ENCODE measurements at regions not wholly inside any gene's neighbourhood (a gene's known extent, or its start where the extent isn't known, plus 50 kb on each side); places are given as distances from the start of the nearest gene placed in this dataset.

GRCh38 chr2:16037808-16038457 is 97.6 kb downstream of the MYCN start:
- H3K9me2 ChIP-seq = no peaks in the 10 kb centered on the region
- H3K27me3 ChIP-seq (ENCODE audit: insufficient read depth) = no peaks in the 10 kb centered on the region
- CTCF ChIA-PET = interaction anchor here (0.6 kb wide), 1 partner anchor 25 kb away, joined by 3 read pairs; no protein-coding TSS in a partner anchor
- POLR2A ChIA-PET = no interaction called here
- no peaks in the 10 kb centered on the region for H3F3A ChIP-seq (replicated peaks; ENCODE audit: insufficient read depth)
- H3K36me3 ChIP-seq (replicated peaks in 1 of 2; ENCODE audit: control insufficient read depth in 1 of 2, insufficient read depth in 2 of 2, low read length in 1 of 2) = no peaks in the 10 kb centered on the region
- no peak overlapping the region for H3K4me3 ChIP-seq (ENCODE audit: low read depth in 2 of 2, low read length in 1 of 2)
- no peaks in the 10 kb centered on the region; a peak in 1 of 4 replicates for H3K4me1 ChIP-seq (ENCODE audit: control insufficient read depth in 1 of 2, insufficient read depth in 2 of 2, low read depth in 1 of 2, low read length in 1 of 2)
- no peaks in the 10 kb centered on the region for H3K79me2 ChIP-seq (ENCODE audit: insufficient read depth)
- no peak for TF ChIP-seq GATA2 (CRISPR knock-in tag; IDR thresholded peaks at IDR 0.05)
- H3K9ac ChIP-seq = no peak overlapping the region
- H4K20me1 ChIP-seq (ENCODE audit: insufficient read depth) = no peaks in the 10 kb centered on the region
- no peak overlapping the region for H3K27ac ChIP-seq (ENCODE audit: low read depth in 2 of 2, low read length in 1 of 2)
- no peak for DNase-seq
- H3K9me3 ChIP-seq = no peaks in the 10 kb centered on the region
- H3K4me2 ChIP-seq = no peak overlapping the region
- WGBS (ENCODE audit: low lambda C conversion rate) = 29% methylated on average over 10 of the region's 13 CpGs
- H2AFZ ChIP-seq (ENCODE audit: low read depth) = no peak overlapping the region

- WGBS (ENCODE audit: low lambda C conversion rate) = 10% methylated on average over 3 of the region's 3 CpGs
- Histone ChIP-seq H3K79me2 (ENCODE audit: insufficient read depth) (no peaks in the 10 kb centered on the region), H3K4me2 (no peak overlapping the region), H3K4me3 (ENCODE audit: low read depth in 2 of 2, low read length in 1 of 2) (no peak overlapping the region), H2AFZ (ENCODE audit: low read depth) (no peak overlapping the region), H3F3A (replicated peaks; ENCODE audit: insufficient read depth) (no peaks in the 10 kb centered on the region), H3K27me3 (ENCODE audit: insufficient read depth) (no peaks in the 10 kb centered on the region), H3K9me2 (no peaks in the 10 kb centered on the region), H3K36me3 (replicated peaks in 1 of 2; ENCODE audit: control insufficient read depth in 1 of 2, insufficient read depth in 2 of 2, low read length in 1 of 2) (no peaks in the 10 kb centered on the region), H3K9ac (no peak overlapping the region), H4K20me1 (ENCODE audit: insufficient read depth) (no peaks in the 10 kb centered on the region), H3K9me3 (no peaks in the 10 kb centered on the region), H3K27ac (ENCODE audit: low read depth in 2 of 2, low read length in 1 of 2) (no peak overlapping the region), H3K4me1 (ENCODE audit: control insufficient read depth in 1 of 2, insufficient read depth in 2 of 2, low read depth in 1 of 2, low read length in 1 of 2) (no peaks in the 10 kb centered on the region; a peak in 1 of 4 replicates)
- DNase-seq = no peak
- ChIA-PET CTCF (interaction anchor here (0.7 kb wide), 1 partner anchor 81 kb away, joined by 3 read pairs; no protein-coding TSS in a partner anchor), POLR2A (no interaction called here)
- TF ChIP-seq JUND (IDR thresholded peaks at IDR 0.05) = no peak
- no peak for TF ChIP-seq RFX5 (IDR thresholded peaks at IDR 0.05; ENCODE audit: low read length)
- TF ChIP-seq FOXM1 (IDR thresholded peaks at IDR 0.05; ENCODE audit: low read depth) = no peak
- no peak for TF ChIP-seq RXRA (IDR thresholded peaks at IDR 0.05; ENCODE audit: borderline replicate concordance, low read depth)
- TF ChIP-seq REST (IDR thresholded peaks at IDR 0.05; ENCODE audit: low read depth, low read length) = no peak
- TF ChIP-seq, protein P1, sequence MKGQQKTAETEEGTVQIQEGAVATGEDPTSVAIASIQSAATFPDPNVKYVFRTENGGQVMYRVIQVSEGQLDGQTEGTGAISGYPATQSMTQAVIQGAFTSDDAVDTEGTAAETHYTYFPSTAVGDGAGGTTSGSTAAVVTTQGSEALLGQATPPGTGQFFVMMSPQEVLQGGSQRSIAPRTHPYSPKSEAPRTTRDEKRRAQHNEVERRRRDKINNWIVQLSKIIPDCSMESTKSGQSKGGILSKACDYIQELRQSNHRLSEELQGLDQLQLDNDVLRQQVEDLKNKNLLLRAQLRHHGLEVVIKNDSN (IDR thresholded peaks at IDR 0.05; ENCODE audit: borderline replicate concordance, low read depth) = no peak
- no peak for TF ChIP-seq MXI1 (IDR thresholded peaks at IDR 0.05; ENCODE audit: low read depth, low read length)
- no peak for TF ChIP-seq TAF1 (IDR thresholded peaks at IDR 0.05; ENCODE audit: borderline replicate concordance, low read depth, low read length)
- TF ChIP-seq FOSL2 (IDR thresholded peaks at IDR 0.05; ENCODE audit: borderline replicate concordance, low read depth) = no peak
- TF ChIP-seq, protein P2, sequence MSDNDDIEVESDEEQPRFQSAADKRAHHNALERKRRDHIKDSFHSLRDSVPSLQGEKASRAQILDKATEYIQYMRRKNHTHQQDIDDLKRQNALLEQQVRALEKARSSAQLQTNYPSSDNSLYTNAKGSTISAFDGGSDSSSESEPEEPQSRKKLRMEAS (IDR thresholded peaks at IDR 0.05; ENCODE audit: low read depth) = no peak
- TF ChIP-seq NRF1 (IDR thresholded peaks at IDR 0.05; ENCODE audit: low read depth, low read length) = no peak
- TF ChIP-seq CHD2 (IDR thresholded peaks at IDR 0.05; ENCODE audit: low read length, partially characterized antibody) = no peak
Measured at GRCh38 chr2:16036951-16037350, 96.6 kb downstream of the MYCN start.
